ELF-1 (cell line): ENCODE measurements at regions not wholly inside any gene's neighbourhood (a gene's known extent, or its start where the extent isn't known, plus 50 kb on each side); places are given as distances from the start of the nearest gene placed in this dataset.

Source experiments
- DNase-seq: peaks from one replicate; pipeline ENCODE4 v3.0.0-alpha.2; 2016; ENCODE audit warnings: low read depth, low spot score

GRCh38 chr2:120455390-120455789, 109.5 kb downstream of the INHBB start:
- no peak for DNase-seq

GRCh38 chr2:120456867-120457266, 110.9 kb downstream of the INHBB start:
- no peak for DNase-seq

GRCh38 chr2:120460511-120460910, 114.6 kb downstream of the INHBB start:
- no peak for DNase-seq

GRCh38 chr2:120461092-120461491, 115.2 kb downstream of the INHBB start:
- no peak for DNase-seq

GRCh38 chr2:120461546-120462537, 115.9 kb downstream of the INHBB start:
- no peak for DNase-seq

GRCh38 chr2:120463527-120463926, 117.6 kb downstream of the INHBB start:
- DNase-seq, result no peak

GRCh38 chr2:120463996-120464395, 118.1 kb downstream of the INHBB start:
- no peak for DNase-seq

- no peak for DNase-seq
Measured at GRCh38 chr2:120464448-120464931, 118.6 kb downstream of the INHBB start.

- no peak for DNase-seq
Measured at GRCh38 chr2:120465012-120465700, 119.2 kb downstream of the INHBB start.

GRCh38 chr2:120465701-120465988, 119.7 kb downstream of the INHBB start:
- no peak for DNase-seq

- peak; percentile 80 for DNase-seq
Measured at GRCh38 chr2:120465989-120466703, 120.2 kb downstream of the INHBB start.

- DNase-seq, result peak; percentile 23
Measured at GRCh38 chr2:120466704-120467054, 120.7 kb downstream of the INHBB start.

GRCh38 chr2:120468136-120468535, 122.2 kb downstream of the INHBB start:
- no peak for DNase-seq

GRCh38 chr2:120469426-120469825, 123.5 kb downstream of the INHBB start:
- DNase-seq, result no peak

GRCh38 chr2:120470041-120470965, 124.4 kb downstream of the INHBB start:
- peak; percentile 35 for DNase-seq

- no peak for DNase-seq
Measured at GRCh38 chr2:120471166-120471565, 125.2 kb downstream of the INHBB start.

- no peak for DNase-seq
Measured at GRCh38 chr2:120472031-120472430, 126.1 kb downstream of the INHBB start.

GRCh38 chr2:120472891-120473309, 127.0 kb downstream of the INHBB start:
- DNase-seq, result no peak

GRCh38 chr2:120473522-120474271, 127.8 kb downstream of the INHBB start:
- DNase-seq, result no peak

GRCh38 chr2:120474486-120474885, 128.6 kb downstream of the INHBB start:
- DNase-seq, result no peak
